22Rv1 (cell line): ENCODE measurements at regions not wholly inside any gene's neighbourhood (a gene's known extent, or its start where the extent isn't known, plus 50 kb on each side); places are given as distances from the start of the nearest gene placed in this dataset.

Source experiments
- CTCF ChIP-seq: fragments of 450-650 bp; IDR thresholded peaks from 2 replicates; pipeline ENCODE4 v1.5.1; 2017; ENCODE audit warnings: mild to moderate bottlenecking
- ZFX ChIP-seq: fragments of 450-650 bp; IDR thresholded peaks from 2 replicates; pipeline ENCODE4 v1.6.1; 2017; ENCODE audit warnings: antibody characterized with exemption, borderline replicate concordance

GRCh38 chr14:37972941-37973887 is 234.5 kb upstream of the SSTR1 start:
- no peak for TF ChIP-seq CTCF
- no peak for TF ChIP-seq ZFX
